Stimulated activated CD4-positive, alpha-beta T cell treated with anti-CD3 and anti-CD28 coated beads, Interleukin-12 subunit alpha, Interleukin-12 subunit beta, amount 100 ng/mL, for 48 hours (primary cell): ENCODE measurements at regions not wholly inside any gene's neighbourhood (a gene's known extent, or its start where the extent isn't known, plus 50 kb on each side); places are given as distances from the start of the nearest gene placed in this dataset.

ENCODE experiments used
- DNase-seq, 3 donors: peaks; one replicate each; pipeline ENCODE4 v3.0.0-alpha.2; 2020; ENCODE audit warnings: low read depth in 2 of 3, low spot score in 1 of 3

DNA sequence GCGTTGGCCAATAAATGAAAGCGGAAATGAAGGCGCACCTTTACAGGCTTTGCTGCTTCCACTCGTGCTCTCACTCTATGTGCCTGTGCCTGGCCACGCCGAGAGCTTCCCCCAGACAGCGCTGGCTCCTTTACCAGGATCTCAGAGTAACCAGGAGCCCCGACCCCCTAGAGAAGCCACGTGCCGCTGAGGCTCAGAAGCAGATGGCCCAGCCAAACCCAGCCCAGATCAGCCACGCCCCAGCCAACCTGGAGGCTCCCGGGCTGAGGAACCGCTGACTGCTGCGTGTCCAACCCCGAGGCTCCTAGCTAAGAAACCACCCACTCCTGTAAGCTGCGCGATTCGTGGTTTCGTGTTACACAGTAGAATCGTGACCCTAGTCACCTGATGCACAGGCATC, 199.3 kb downstream of the NCK2 start:
- DNase-seq, result no peak
